NCI-H345 treated with DMSO at 0.1 percent for 48 hours (cell line): ENCODE measurements at regions not wholly inside any gene's neighbourhood (a gene's known extent, or its start where the extent isn't known, plus 50 kb on each side); places are given as distances from the start of the nearest gene placed in this dataset.

Experiments
- DNase-seq: peaks from one replicate; lab custom pipeline; 2025; ENCODE audit not compliant: unreplicated experiment; lab: John Stamatoyannopoulos, UW

GRCh38 chr4:27474691-27475090 is 614.0 kb downstream of the STIM2 start:
- DNase-seq: no peak

GRCh38 chr4:27484216-27484615 is 623.6 kb downstream of the STIM2 start:
- no peak for DNase-seq

GRCh38 chr4:27490315-27490714 is 629.7 kb downstream of the STIM2 start:
- DNase-seq: no peak

GRCh38 chr4:27490766-27491165 is 630.1 kb downstream of the STIM2 start:
- DNase-seq: no peak

- DNase-seq: no peak
Observed at GRCh38 chr4:27506401-27506800, 645.8 kb downstream of the STIM2 start.

- DNase-seq: no peak
Observed at GRCh38 chr4:27514711-27515110, 654.1 kb downstream of the STIM2 start.

GRCh38 chr4:27515140-27515539 is 654.5 kb downstream of the STIM2 start:
- DNase-seq: no peak

- DNase-seq: no peak
Observed at GRCh38 chr4:27518876-27519275, 658.2 kb downstream of the STIM2 start.

GRCh38 chr4:27524224-27524623 is 663.6 kb downstream of the STIM2 start:
- no peak for DNase-seq

GRCh38 chr4:27534488-27534887 is 673.8 kb downstream of the STIM2 start:
- DNase-seq: no peak

- DNase-seq: no peak
Observed at GRCh38 chr4:27568236-27568951, 707.8 kb downstream of the STIM2 start.

GRCh38 chr4:27568952-27569319 is 708.3 kb downstream of the STIM2 start:
- no peak for DNase-seq

- DNase-seq: no peak
Observed at GRCh38 chr4:27574743-27575142, 714.1 kb downstream of the STIM2 start.

GRCh38 chr4:27577951-27578350 is 717.3 kb downstream of the STIM2 start:
- no peak for DNase-seq

GRCh38 chr4:27592738-27593137 is 732.1 kb downstream of the STIM2 start:
- DNase-seq: no peak

- DNase-seq: no peak
Observed at GRCh38 chr4:27594922-27595321, 734.3 kb downstream of the STIM2 start.

- DNase-seq: no peak
Observed at GRCh38 chr4:27595571-27596360, 735.1 kb downstream of the STIM2 start.

GRCh38 chr4:27602172-27602571 is 741.5 kb downstream of the STIM2 start:
- no peak for DNase-seq

- no peak for DNase-seq
Observed at GRCh38 chr4:27604692-27605091, 744.1 kb downstream of the STIM2 start.

GRCh38 chr4:27616166-27616565 is 755.5 kb downstream of the STIM2 start:
- no peak for DNase-seq

GRCh38 chr4:27619435-27619834 is 758.8 kb downstream of the STIM2 start:
- DNase-seq: no peak

GRCh38 chr4:27620886-27621285 is 760.2 kb downstream of the STIM2 start:
- no peak for DNase-seq

- DNase-seq: no peak
Observed at GRCh38 chr4:27624749-27625148, 764.1 kb downstream of the STIM2 start.
